K562 (cell line): ENCODE measurements at regions not wholly inside any gene's neighbourhood (a gene's known extent, or its start where the extent isn't known, plus 50 kb on each side); places are given as distances from the start of the nearest gene placed in this dataset.

ENCODE experiments used
- ATAC-seq: fragments of 200-7000 bp; cut with Tn5 transposase; 3 replicates; pipeline ENCODE4 v1.9.1; 2020; ENCODE audit warnings: moderate library complexity
- BruUV-seq: library from RNA; stranded (reverse); fragments of 400-500 nt; replicated peaks from 2 replicates; lab custom pipeline; 2021; lab: Mats Ljungman, UMichigan
- CTCF ChIA-PET: fragments of 300-600 bp; formaldehyde crosslinking; extraction: SDS; loops from one replicate; lab custom pipeline; 2021; ENCODE audit warnings: low intra/inter-chr PET ratio; lab: Yijun Ruan, JAX
- POLR2A ChIA-PET: fragments of 300-600, 350-650 bp; sonication (Branson Sonifier 250); formaldehyde crosslinking; extraction: SDS; loops from one replicate; lab custom pipeline; 2021; ENCODE audit warnings: antibody characterized with exemption, inconsistent platforms; lab: Yijun Ruan, JAX
- DNase-seq, 4 experiments: peaks; one replicate each; pipeline versions ENCODE4 v3.0.0 to v3.0.0-alpha.2; 2011 to 2018; ENCODE audit warnings: low spot score in 3 of 4, mixed read lengths in 3 of 4; ENCODE audit errors: extremely low read depth in 1 of 4
- FAIRE-seq: peaks from 2 replicates; lab custom pipeline; 2011; peaks lifted over from hg19 to GRCh38; lab: Jason Lieb, UNC
- H2AFZ ChIP-seq: 2 replicates; pipeline ENCODE4 v1.6.0; 2011; ENCODE audit warnings: low read depth, low read length, control low read depth, inconsistent platforms
- H3K27ac ChIP-seq: fragments of 200-600 bp; 3 replicates; pipeline ENCODE4 v1.8.0; 2011; ENCODE audit warnings: low read depth, mild to moderate bottlenecking, control low read depth, inconsistent platforms, low read length, moderate library complexity, mixed read lengths; ENCODE audit errors: extremely low read depth
- H3K27me3 ChIP-seq, 2 experiments: fragments of 300-600 bp in 1 of 2; 2 replicates in 1 of 2; 3 replicates in 1 of 2; pipeline versions ENCODE4 v1.6.0 to v1.8.0; 2011; ENCODE audit warnings: inconsistent platforms in 2 of 2, low read length in 2 of 2, mild to moderate bottlenecking in 1 of 2, mixed read lengths in 1 of 2, moderate library complexity in 1 of 2; ENCODE audit not compliant: control insufficient read depth in 2 of 2, insufficient read depth in 2 of 2
- H3K36me3 ChIP-seq: fragments of 300-600 bp; 3 replicates; pipeline ENCODE4 v1.8.0; 2011; ENCODE audit warnings: mild to moderate bottlenecking, low read length, inconsistent platforms; ENCODE audit not compliant: control insufficient read depth, insufficient read depth
- H3K4me1 ChIP-seq, 2 experiments: fragments of 200-600 bp in 1 of 2; replicated peaks in 1 of 2; 2 replicates in 1 of 2; 3 replicates in 1 of 2; pipeline versions ENCODE4 v1.5.1 to v1.8.0; 2011; ENCODE audit warnings: inconsistent platforms in 2 of 2, low read length in 2 of 2, mild to moderate bottlenecking in 1 of 2, mixed read lengths in 1 of 2, moderate library complexity in 1 of 2; ENCODE audit not compliant: control insufficient read depth in 2 of 2, insufficient read depth in 2 of 2
- H3K4me2 ChIP-seq: 2 replicates; pipeline ENCODE4 v1.6.1; 2011; ENCODE audit warnings: low read length, control low read depth, inconsistent platforms, mixed read lengths; ENCODE audit not compliant: insufficient read depth
- H3K4me3 ChIP-seq: fragments of 200-600 bp; sonication (generic), shearing (Covaris generic); 2 replicates; pipeline ENCODE4 v1.5.1; 2016; ENCODE audit warnings: control low read depth, inconsistent platforms
- H3K79me2 ChIP-seq: fragments of 200-600 bp; 3 replicates; pipeline ENCODE4 v1.8.0; 2011; ENCODE audit warnings: low read length, inconsistent platforms; ENCODE audit not compliant: control insufficient read depth, insufficient read depth
- H3K9ac ChIP-seq, 2 experiments: 2 replicates each; pipeline versions ENCODE4 v1.6.0 to v1.6.1; 2011; ENCODE audit warnings: low read depth in 2 of 2, low read length in 2 of 2, control low read depth in 1 of 2, inconsistent platforms in 1 of 2, mild to moderate bottlenecking in 1 of 2, mixed read lengths in 1 of 2; ENCODE audit not compliant: insufficient read depth in 1 of 2
- H3K9me1 ChIP-seq: one replicate; pipeline ENCODE4 v1.6.0; 2011; ENCODE audit warnings: inconsistent platforms, mild to moderate bottlenecking, low read length, moderate library complexity; ENCODE audit not compliant: control insufficient read depth, insufficient read depth
- H3K9me3 ChIP-seq: replicated peaks from 2 replicates; pipeline ENCODE4 v1.5.1; 2011; ENCODE audit warnings: low read depth, low read length, inconsistent platforms; ENCODE audit not compliant: control insufficient read depth, insufficient read depth
- H4K20me1 ChIP-seq: replicated peaks from 2 replicates; pipeline ENCODE4 v1.6.1; 2011; ENCODE audit warnings: low read length, inconsistent platforms, mixed read lengths; ENCODE audit not compliant: control insufficient read depth, insufficient read depth
- HLTF ChIP-seq: fragments of 450-650 bp; IDR thresholded peaks from 2 replicates; pipeline ENCODE4 v1.6.1; 2016
- OTX1 ChIP-seq: fragments of 450-650 bp; formaldehyde crosslinking; IDR thresholded peaks from 2 replicates; pipeline ENCODE4 v1.4.0; 2022; ENCODE audit warnings: mild to moderate bottlenecking
- POLR2A ChIP-seq: fragments of 450-650 bp; conservative IDR thresholded peaks from 2 replicates; pipeline ENCODE4 v1.6.1; 2016
- THRB ChIP-seq: fragments of 450-650 bp; formaldehyde crosslinking; conservative IDR thresholded peaks from 2 replicates; pipeline ENCODE4 v1.4.0; 2022; ENCODE audit warnings: mild to moderate bottlenecking, missing genetic modification characterization
- TRIM24 ChIP-seq, 2 experiments: fragments of 450-650 bp; IDR thresholded peaks; 2 replicates each; pipeline ENCODE4 v1.6.1; 2016
- ZBTB40 ChIP-seq, 2 experiments: fragments of 450-650 bp in 1 of 2; sonication (generic) in 1 of 2; formaldehyde crosslinking in 1 of 2; IDR thresholded peaks; 2 replicates each; pipeline versions ENCODE4 v1.7.1 to v1.9.0; 2016 to 2022; ENCODE audit warnings: inconsistent platforms in 1 of 2, mild to moderate bottlenecking in 1 of 2, missing genetic modification reagents in 1 of 2
- ZNF134 ChIP-seq: fragments of 250-450 bp; sonication (Bioruptor Pico); conservative IDR thresholded peaks from 2 replicates; pipeline ENCODE4 v1.4.0; 2020
- ZNF263 ChIP-seq: sonication (generic); formaldehyde crosslinking; IDR thresholded peaks from 2 replicates; pipeline ENCODE4 v1.8.0; 2022; ENCODE audit warnings: mild to moderate bottlenecking, missing genetic modification reagents, borderline replicate concordance
- ZNF316 ChIP-seq: fragments of 450-650 bp; IDR thresholded peaks from 2 replicates; pipeline ENCODE4 v1.6.1; 2016
- ZNF583 ChIP-seq: fragments of 250-450 bp; sonication (Bioruptor Pico); IDR thresholded peaks from 2 replicates; pipeline ENCODE4 v1.4.0; 2020
- whole genome bisulfite sequencing: fragments of 100-300 bp; shearing (Covaris generic); methylation state at CpG from one replicate; pipeline ENCODE4 v1.1.6; 2016; ENCODE audit warnings: low coverage, mixed read lengths; ENCODE audit not compliant: insufficient coverage; ENCODE audit errors: missing lambda C conversion rate; 5-methylcytosine and 5-hydroxymethylcytosine counted together
- in situ Hi-C: fragments of 300-500 bp; cut with MboI; formaldehyde crosslinking; loops from 4 replicates; pipeline ENCODE4 v1.15.0; 2018; ENCODE audit warnings: inconsistent platforms, mixed read lengths
- intact Hi-C: fragments of 100-400 bp; cut with micrococcal nuclease; formaldehyde crosslinking; loops from 2 replicates; pipeline ENCODE4 v1.14.2; 2022
- TF ChIP-seq, protein P1 (sequence below), 2 experiments: fragments of 450-650 bp; IDR thresholded peaks; 2 replicates each; pipeline ENCODE4 v1.6.1; 2016

DNA sequence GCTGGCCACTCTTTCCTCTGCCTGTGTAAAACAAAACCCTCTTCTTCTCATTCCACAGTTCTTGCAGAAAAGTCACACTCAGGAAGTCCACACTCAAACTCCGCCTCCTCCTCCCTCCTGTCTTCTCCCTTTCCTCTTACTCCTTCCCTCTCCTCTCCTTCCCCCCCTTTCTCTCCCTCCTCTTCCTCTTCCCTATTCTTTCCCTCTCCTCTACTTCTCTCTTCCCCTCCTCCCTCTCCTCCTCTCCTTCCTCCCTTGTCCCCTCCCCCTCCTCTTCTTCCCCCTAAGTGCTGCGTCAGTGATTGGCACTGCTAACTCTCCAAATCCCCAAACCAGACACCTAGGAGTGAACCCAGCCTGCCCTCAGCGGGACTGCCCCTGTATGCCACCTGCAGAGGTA is 67.0 kb downstream of the ZNF467 start:
- BruUV-seq, result no TSS peak
- 6% methylated on average over 2 of the region's 3 CpGs for WGBS
- POLR2A ChIA-PET, result no interaction called here
- TF ChIP-seq THRB (CRISPR knock-in tag) (0 out of 2 replicates have a peak, but pooled peaks have one; percentile 13), ZNF316 (peak; percentile 61), POLR2A (no peak), ZBTB40 (IDR thresholded peaks at IDR 0.05) (0 out of 2 replicates have a peak, but pooled peaks have one; percentile 16), ZBTB40 (CRISPR knock-in tag; IDR thresholded peaks at IDR 0.05) (no peak), TRIM24 (IDR thresholded peaks at IDR 0.05) (peak in 1 of 2 experiments; percentile 43; a peak in 1 of 4 replicates), ZNF583 (no peak), HLTF (peak; percentile 56; the same call in 1 of the 2 replicates), ZNF134 (CRISPR knock-in tag) (no peak), OTX1 (peak; percentile 68; the same call in 1 of the 2 replicates), ZNF263 (CRISPR knock-in tag) (peak; percentile 57; the same call in 1 of the 2 replicates)
- TF ChIP-seq, protein P1, sequence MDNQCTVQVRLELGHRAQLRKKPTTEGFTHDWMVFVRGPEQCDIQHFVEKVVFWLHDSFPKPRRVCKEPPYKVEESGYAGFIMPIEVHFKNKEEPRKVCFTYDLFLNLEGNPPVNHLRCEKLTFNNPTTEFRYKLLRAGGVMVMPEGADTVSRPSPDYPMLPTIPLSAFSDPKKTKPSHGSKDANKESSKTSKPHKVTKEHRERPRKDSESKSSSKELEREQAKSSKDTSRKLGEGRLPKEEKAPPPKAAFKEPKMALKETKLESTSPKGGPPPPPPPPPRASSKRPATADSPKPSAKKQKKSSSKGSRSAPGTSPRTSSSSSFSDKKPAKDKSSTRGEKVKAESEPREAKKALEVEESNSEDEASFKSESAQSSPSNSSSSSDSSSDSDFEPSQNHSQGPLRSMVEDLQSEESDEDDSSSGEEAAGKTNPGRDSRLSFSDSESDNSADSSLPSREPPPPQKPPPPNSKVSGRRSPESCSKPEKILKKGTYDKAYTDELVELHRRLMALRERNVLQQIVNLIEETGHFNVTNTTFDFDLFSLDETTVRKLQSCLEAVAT (IDR thresholded peaks at IDR 0.05), result peak in 1 of 2 experiments; percentile 42; a peak in 1 of 4 replicates

More for the DNA sequence above, 67.0 kb downstream of the ZNF467 start:
- no peak overlapping the region for H3K4me3 ChIP-seq
- no peak overlapping the region for H3K27ac ChIP-seq
- DNase-seq, result peak in 1 of 4 experiments; percentile 3
- peaks cover 7 to 12% of the 10 kb centered on the region in 2 experiments; a peak in 3 of 5 replicates for H3K4me1 ChIP-seq
- intact Hi-C loops, result no loop called here
- H3K9me1 ChIP-seq, result no peaks in the 10 kb centered on the region
- peaks cover 4% of the 10 kb centered on the region; the same call in 1 of the 2 replicates for H3K9me3 ChIP-seq
- no peak for ATAC-seq
- no peak overlapping the region for H3K9ac ChIP-seq
- CTCF ChIA-PET, result no interaction called here
- H3K27me3 ChIP-seq, result peaks cover 3 to 7% of the 10 kb centered on the region in 2 experiments; a peak in 1 of 5 replicates
- H3K4me2 ChIP-seq, result no peak overlapping the region; the same call in 1 of the 2 replicates
- H3K36me3 ChIP-seq, result no peaks in the 10 kb centered on the region
- peak overlapping the region; percentile 68; the same call in 1 of the 2 replicates for H2AFZ ChIP-seq
- in situ Hi-C loops, result no loop called here
- H3K79me2 ChIP-seq, result no peaks in the 10 kb centered on the region
- H4K20me1 ChIP-seq, result no peaks in the 10 kb centered on the region
- FAIRE-seq, result no peak
